OCI-LY3 (cell line): ENCODE measurements at regions not wholly inside any gene's neighbourhood (a gene's known extent, or its start where the extent isn't known, plus 50 kb on each side); places are given as distances from the start of the nearest gene placed in this dataset.
"Not testable (repeated sequence)": the region's sequence is repeated elsewhere in the genome, so short reads cannot be mapped to it uniquely, and the experiment has no call there.

Experiments
- H2AFZ ChIP-seq: fragments of 200-600, 300-600 bp; shearing (Covaris generic); 2 replicates; pipeline ENCODE4 v1.6.0; 2014; ENCODE audit warnings: antibody characterized with exemption, low read depth, low read length
- H3K27ac ChIP-seq: fragments of 200-600, 300-600 bp; sonication (generic); 2 replicates; pipeline ENCODE4 v1.5.1; 2014; ENCODE audit warnings: mild to moderate bottlenecking, low read length, moderate library complexity, mixed read lengths
- H3K27me3 ChIP-seq: fragments of 200-600, 300-600 bp; sonication (generic); 2 replicates; pipeline ENCODE4 v1.6.1; 2014; ENCODE audit warnings: low read depth, low read length, mixed read lengths
- H3K36me3 ChIP-seq: fragments of 200-600, 300-600 bp; sonication (generic); replicated peaks from 2 replicates; pipeline ENCODE3; 2014; ENCODE audit warnings: low read depth, low read length, mixed read lengths
- H3K4me1 ChIP-seq: fragments of 300-600, 200-600 bp; sonication (generic); 2 replicates; pipeline ENCODE4 v1.6.1; 2014; ENCODE audit warnings: low read length, mixed read lengths
- H3K4me2 ChIP-seq: fragments of 200-600, 300-600 bp; sonication (generic); 2 replicates; pipeline ENCODE4 v1.6.1; 2014; ENCODE audit warnings: low read length, mixed read lengths
- H3K4me3 ChIP-seq: fragments of 300-600, 200-600 bp; sonication (generic); 2 replicates; pipeline ENCODE4 v1.5.1; 2014; ENCODE audit warnings: antibody characterized with exemption, mild to moderate bottlenecking, low read length, moderate library complexity
- H3K79me2 ChIP-seq: fragments of 300-600, 200-600 bp; shearing (Covaris generic); 2 replicates; pipeline ENCODE4 v1.6.1; 2014; ENCODE audit warnings: mild to moderate bottlenecking, low read length, mixed read lengths
- H3K9ac ChIP-seq: fragments of 300-600, 200-600 bp; shearing (Covaris generic); 2 replicates; pipeline ENCODE4 v1.6.0; 2014; ENCODE audit warnings: mild to moderate bottlenecking, low read length, moderate library complexity
- H3K9me3 ChIP-seq: fragments of 200-600, 300-600 bp; shearing (Covaris generic); 2 replicates; pipeline ENCODE4 v1.6.1; 2014; ENCODE audit warnings: low read length, mixed read lengths; ENCODE audit not compliant: insufficient read depth
- H4K20me1 ChIP-seq: fragments of 200-600, 300-600 bp; sonication (generic); 2 replicates; pipeline ENCODE4 v1.6.1; 2016; ENCODE audit warnings: low read length, mixed read lengths; ENCODE audit not compliant: insufficient read depth
- EZH2phosphoT487 ChIP-seq: fragments of 200-600 bp; shearing (Covaris generic); IDR thresholded peaks from 2 replicates; pipeline ENCODE4 v1.6.1; 2018; ENCODE audit warnings: antibody characterized with exemption, mixed run types, low read depth
- TF ChIP-seq, protein P1 (sequence below): fragments of 200-600, 300-600 bp; sonication (generic); IDR thresholded peaks from 2 replicates; pipeline ENCODE4 v1.5.1; 2014; ENCODE audit warnings: antibody characterized with exemption, low read length, low read depth

- Histone ChIP-seq H3K4me2 (no peak overlapping the region), H3K4me3 (no peak overlapping the region), H3K27me3 (no peaks in the 10 kb centered on the region), H3K9me3 (no peaks in the 10 kb centered on the region), H3K36me3 (no peaks in the 10 kb centered on the region), H3K4me1 (no peaks in the 10 kb centered on the region), H2AFZ (no peak overlapping the region), H3K27ac (no peak overlapping the region), H3K79me2 (no peaks in the 10 kb centered on the region), H3K9ac (no peak overlapping the region), H4K20me1 (no peaks in the 10 kb centered on the region)
- no peak for TF ChIP-seq EZH2phosphoT487
- TF ChIP-seq, protein P1, sequence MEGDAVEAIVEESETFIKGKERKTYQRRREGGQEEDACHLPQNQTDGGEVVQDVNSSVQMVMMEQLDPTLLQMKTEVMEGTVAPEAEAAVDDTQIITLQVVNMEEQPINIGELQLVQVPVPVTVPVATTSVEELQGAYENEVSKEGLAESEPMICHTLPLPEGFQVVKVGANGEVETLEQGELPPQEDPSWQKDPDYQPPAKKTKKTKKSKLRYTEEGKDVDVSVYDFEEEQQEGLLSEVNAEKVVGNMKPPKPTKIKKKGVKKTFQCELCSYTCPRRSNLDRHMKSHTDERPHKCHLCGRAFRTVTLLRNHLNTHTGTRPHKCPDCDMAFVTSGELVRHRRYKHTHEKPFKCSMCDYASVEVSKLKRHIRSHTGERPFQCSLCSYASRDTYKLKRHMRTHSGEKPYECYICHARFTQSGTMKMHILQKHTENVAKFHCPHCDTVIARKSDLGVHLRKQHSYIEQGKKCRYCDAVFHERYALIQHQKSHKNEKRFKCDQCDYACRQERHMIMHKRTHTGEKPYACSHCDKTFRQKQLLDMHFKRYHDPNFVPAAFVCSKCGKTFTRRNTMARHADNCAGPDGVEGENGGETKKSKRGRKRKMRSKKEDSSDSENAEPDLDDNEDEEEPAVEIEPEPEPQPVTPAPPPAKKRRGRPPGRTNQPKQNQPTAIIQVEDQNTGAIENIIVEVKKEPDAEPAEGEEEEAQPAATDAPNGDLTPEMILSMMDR, result no peak
Measured at GRCh38 chr14:103277931-103278330, 56.1 kb upstream of the EIF5 start.

DNA sequence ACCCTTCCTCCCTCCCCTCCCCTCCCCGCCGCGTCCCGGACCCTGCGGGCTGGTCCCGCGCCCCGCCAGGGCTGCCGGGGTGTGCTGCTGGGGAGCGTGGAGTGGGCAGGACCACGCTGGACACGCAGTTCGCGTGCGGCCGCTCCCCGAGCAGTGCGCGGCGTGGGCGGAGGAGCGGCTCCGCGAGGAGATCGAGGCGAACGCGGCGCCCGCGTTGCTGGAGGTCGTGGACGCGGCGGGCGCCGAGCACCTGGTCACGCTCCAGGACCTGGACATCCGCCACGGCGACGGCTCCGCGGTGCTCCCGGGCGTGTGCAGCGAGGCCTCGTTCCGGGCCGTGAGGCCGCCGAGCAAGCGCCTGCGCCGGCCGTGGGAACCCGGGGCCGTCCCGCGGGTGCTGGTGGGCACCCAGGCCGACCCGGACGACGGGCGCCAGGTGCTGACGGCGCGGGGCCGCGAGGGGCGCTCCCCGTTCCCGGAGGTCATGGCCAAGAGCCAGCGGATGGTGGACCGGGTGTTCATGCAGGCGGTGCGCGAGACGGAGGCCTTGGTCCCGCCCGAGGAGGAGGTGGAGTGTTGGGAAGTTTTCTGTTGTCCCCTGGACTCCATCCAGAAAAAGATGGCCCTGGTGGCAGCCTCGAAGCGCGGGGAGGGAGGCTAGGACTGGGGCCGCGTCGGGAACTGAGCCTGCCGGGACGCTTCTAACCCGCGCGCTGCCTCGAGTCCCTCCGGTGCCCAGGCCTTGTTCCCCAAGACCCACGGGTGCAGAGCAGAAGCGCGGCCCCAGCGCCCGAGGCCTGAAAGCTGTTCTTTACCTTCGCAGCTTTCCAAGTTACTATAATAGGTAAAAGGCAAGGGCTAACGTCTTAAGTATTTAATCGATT lies 54.7 kb upstream of the EIF5 start:
- no peak overlapping the region for H3K4me2 ChIP-seq
- H3K27me3 ChIP-seq, result no peaks in the 10 kb centered on the region
- H3K9ac ChIP-seq, result no peak overlapping the region
- TF ChIP-seq EZH2phosphoT487, result no peak
- TF ChIP-seq, protein P1, result no peak
- no peaks in the 10 kb centered on the region for H3K4me1 ChIP-seq
- no peak overlapping the region for H2AFZ ChIP-seq
- H3K79me2 ChIP-seq, result no peaks in the 10 kb centered on the region
- no peak overlapping the region for H3K4me3 ChIP-seq
- no peaks in the 10 kb centered on the region for H4K20me1 ChIP-seq
- no peaks in the 10 kb centered on the region for H3K36me3 ChIP-seq
- no peaks in the 10 kb centered on the region for H3K9me3 ChIP-seq
- H3K27ac ChIP-seq, result no peak overlapping the region

DNA sequence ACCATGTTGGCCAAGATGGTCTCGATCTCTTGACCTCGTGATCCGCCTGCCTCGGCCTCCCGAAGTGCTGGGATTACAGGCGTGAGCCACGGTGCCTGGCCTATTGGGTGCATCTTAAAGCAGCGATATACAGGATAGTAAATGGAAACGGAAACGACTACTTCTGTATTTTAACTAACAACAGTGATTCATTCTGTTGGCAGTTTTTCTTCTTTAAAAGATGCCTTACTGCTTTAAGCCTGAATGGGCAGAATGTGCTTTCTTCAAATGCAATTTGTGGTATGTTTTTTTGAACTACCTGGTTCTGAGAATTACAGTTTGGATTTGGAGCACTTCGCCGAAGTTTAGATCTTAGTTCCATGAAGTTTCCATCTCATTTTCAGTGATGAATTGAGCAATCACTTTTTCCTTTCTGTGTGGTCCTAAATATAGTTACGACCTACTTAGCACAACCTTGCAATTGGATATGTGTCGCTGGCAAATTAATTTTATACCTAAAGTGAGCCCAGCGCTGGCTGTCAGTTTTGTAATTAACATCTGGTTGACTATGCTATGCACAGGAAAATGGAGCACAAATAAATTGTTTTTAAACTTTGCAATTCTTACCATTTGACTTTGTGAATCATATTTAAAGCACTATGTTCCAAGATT lies 53.6 kb upstream of the EIF5 start:
- Histone ChIP-seq H3K79me2 (no peaks in the 10 kb centered on the region), H3K27me3 (no peaks in the 10 kb centered on the region), H3K9ac (no peak overlapping the region), H3K27ac (no peak overlapping the region), H4K20me1 (no peaks in the 10 kb centered on the region), H3K4me3 (no peak overlapping the region), H3K9me3 (no peaks in the 10 kb centered on the region), H3K4me2 (no peak overlapping the region), H3K36me3 (no peaks in the 10 kb centered on the region), H2AFZ (no peak overlapping the region), H3K4me1 (no peaks in the 10 kb centered on the region)
- TF ChIP-seq, protein P1, result no peak

- Histone ChIP-seq H3K4me3 (no peak overlapping the region), H3K36me3 (no peaks in the 10 kb centered on the region), H3K79me2 (no peaks in the 10 kb centered on the region), H3K9ac (no peak overlapping the region), H3K9me3 (no peaks in the 10 kb centered on the region), H2AFZ (no peak overlapping the region), H3K27me3 (no peaks in the 10 kb centered on the region), H3K4me2 (no peak overlapping the region), H4K20me1 (no peaks in the 10 kb centered on the region), H3K4me1 (peaks cover 3% of the 10 kb centered on the region), H3K27ac (no peak overlapping the region)
- no peak for TF ChIP-seq EZH2phosphoT487
- TF ChIP-seq, protein P1, result 0 out of 2 replicates have a peak, but pooled peaks have one; percentile 8
Measured at GRCh38 chr14:103281496-103282231, 52.4 kb upstream of the EIF5 start.

- H3K9me3 ChIP-seq, H3K79me2 ChIP-seq, H4K20me1 ChIP-seq, H3K4me3 ChIP-seq, H3K27me3 ChIP-seq, H3K36me3 ChIP-seq, H3K9ac ChIP-seq, H3K4me2 ChIP-seq, H3K4me1 ChIP-seq, H2AFZ ChIP-seq, H3K27ac ChIP-seq: not testable (repeated sequence)
Measured at GRCh38 chr14:103282309-103282708, 51.7 kb upstream of the EIF5 start.
